Glutamatergic neuron (in vitro differentiated cells): ENCODE measurements at regions not wholly inside any gene's neighbourhood (a gene's known extent, or its start where the extent isn't known, plus 50 kb on each side); places are given as distances from the start of the nearest gene placed in this dataset.

Source experiments
- DNase-seq: peaks from one replicate; pipeline ENCODE4 v3.0.0; 2022
- H3K27ac Mint-ChIP-seq: one replicate; pipeline ENCODE4 v1.8.0; 2020; ENCODE audit warnings: mild to moderate bottlenecking, mixed read lengths, inconsistent platforms; ENCODE audit not compliant: unreplicated experiment
- H3K27me3 Mint-ChIP-seq: one replicate; pipeline ENCODE4 v1.8.0; 2020; ENCODE audit warnings: mild to moderate bottlenecking, moderate library complexity, mixed read lengths, inconsistent platforms; ENCODE audit not compliant: unreplicated experiment
- H3K36me3 Mint-ChIP-seq: one replicate; pipeline ENCODE4 v1.8.0; 2020; ENCODE audit warnings: mild to moderate bottlenecking, mixed read lengths, inconsistent platforms; ENCODE audit not compliant: unreplicated experiment
- H3K4me1 Mint-ChIP-seq: one replicate; pipeline ENCODE4 v1.8.0; 2020; ENCODE audit warnings: mild to moderate bottlenecking, low read depth, mixed read lengths, inconsistent platforms; ENCODE audit not compliant: unreplicated experiment
- H3K4me3 Mint-ChIP-seq: one replicate; pipeline ENCODE4 v1.8.0; 2020; ENCODE audit warnings: mild to moderate bottlenecking, mixed read lengths, inconsistent platforms; ENCODE audit not compliant: unreplicated experiment
- H3K9me3 Mint-ChIP-seq: one replicate; pipeline ENCODE4 v1.8.0; 2020; ENCODE audit warnings: mild to moderate bottlenecking, moderate library complexity, mixed read lengths, inconsistent platforms; ENCODE audit not compliant: unreplicated experiment
- CTCF ChIP-seq: fragments of 200-600 bp; sonication (generic); IDR thresholded peaks from one replicate; pipeline ENCODE4 v1.5.0; 2021; ENCODE audit not compliant: partially characterized antibody, unreplicated experiment

GRCh38 chr9:102769307-102769706 is 225.8 kb upstream of the CYLC2 start:
- Mint-ChIP-seq H3K36me3 (no peaks in the 10 kb centered on the region), H3K27me3 (peaks cover 2% of the 10 kb centered on the region), H3K9me3 (peaks cover 2% of the 10 kb centered on the region), H3K4me3 (no peak overlapping the region), H3K4me1 (peaks cover 8% of the 10 kb centered on the region), H3K27ac (no peak overlapping the region)
- no peak for DNase-seq
- no peak for TF ChIP-seq CTCF

GRCh38 chr9:102768002-102768401 is 227.1 kb upstream of the CYLC2 start:
- H3K36me3 Mint-ChIP-seq: no peaks in the 10 kb centered on the region
- peaks cover 2% of the 10 kb centered on the region for H3K27me3 Mint-ChIP-seq
- peaks cover 8% of the 10 kb centered on the region for H3K4me1 Mint-ChIP-seq
- no peak for TF ChIP-seq CTCF
- DNase-seq: no peak
- H3K27ac Mint-ChIP-seq: peak overlapping the region; percentile 72
- peaks cover 2% of the 10 kb centered on the region for H3K9me3 Mint-ChIP-seq
- peak overlapping the region; percentile 37 for H3K4me3 Mint-ChIP-seq

- no peak for DNase-seq
- Mint-ChIP-seq H3K4me3 (peak overlapping the region; percentile 27), H3K27ac (peak overlapping the region; percentile 48), H3K27me3 (peaks cover 2% of the 10 kb centered on the region), H3K36me3 (no peaks in the 10 kb centered on the region), H3K9me3 (peaks cover 2% of the 10 kb centered on the region), H3K4me1 (peaks cover 8% of the 10 kb centered on the region)
- TF ChIP-seq CTCF: no peak
Measured at GRCh38 chr9:102767076-102767475, 228.1 kb upstream of the CYLC2 start.

GRCh38 chr9:102740578-102740977 is 254.6 kb upstream of the CYLC2 start:
- no peak for TF ChIP-seq CTCF
- Mint-ChIP-seq H3K4me1 (no peaks in the 10 kb centered on the region), H3K27me3 (peaks cover 2% of the 10 kb centered on the region), H3K36me3 (no peaks in the 10 kb centered on the region), H3K4me3 (no peak overlapping the region), H3K9me3 (no peaks in the 10 kb centered on the region), H3K27ac (no peak overlapping the region)
- DNase-seq: no peak

- DNase-seq: no peak
- no peak for TF ChIP-seq CTCF
- no peaks in the 10 kb centered on the region for H3K4me1 Mint-ChIP-seq
- no peak overlapping the region for H3K4me3 Mint-ChIP-seq
- no peak overlapping the region for H3K27ac Mint-ChIP-seq
- no peaks in the 10 kb centered on the region for H3K27me3 Mint-ChIP-seq
- peaks cover 4% of the 10 kb centered on the region for H3K9me3 Mint-ChIP-seq
- H3K36me3 Mint-ChIP-seq: no peaks in the 10 kb centered on the region
Measured at GRCh38 chr9:102728946-102729345, 266.2 kb upstream of the CYLC2 start.
